ENCODE measurements at regions not wholly inside any gene's neighbourhood (a gene's known extent, or its start where the extent isn't known, plus 50 kb on each side); places are given as distances from the start of the nearest gene placed in this dataset.

GRCh38 chr14:36402867-36403266 is 82.4 kb upstream of the MBIP start:
- no peaks in the 10 kb centered on the region for H3K79me2 ChIP-seq (ENCODE audit: control insufficient read depth, insufficient read depth, low read length)
- no peaks in the 10 kb centered on the region for H4K20me1 ChIP-seq (replicated peaks; ENCODE audit: control insufficient read depth, insufficient read depth, low read length)
- H2AFZ ChIP-seq (ENCODE audit: low read depth, low read length) = no peak overlapping the region
- ATAC-seq = no peak
- in situ Hi-C loops (cut with MboI) = no loop called here
- intact Hi-C loops (cut with micrococcal nuclease) = no loop called here
- no peaks in the 10 kb centered on the region for H3K4me1 ChIP-seq (replicated peaks in 1 of 2; ENCODE audit: control insufficient read depth in 2 of 2, insufficient read depth in 2 of 2, low read length in 2 of 2)
- BruUV-seq (replicated peaks) = no TSS peak
- no peak overlapping the region for H3K4me3 ChIP-seq
- CTCF ChIA-PET (ENCODE audit: low intra/inter-chr PET ratio) = no interaction called here
- DNase-seq (ENCODE audit: extremely low read depth in 1 of 4, low spot score in 3 of 4) = no peak
- POLR2A ChIA-PET = no interaction called here
- no peak overlapping the region for H3K4me2 ChIP-seq (ENCODE audit: insufficient read depth, low read length)
- no peaks in the 10 kb centered on the region for H3K9me3 ChIP-seq (replicated peaks; ENCODE audit: control insufficient read depth, insufficient read depth, low read depth, low read length)
- no peaks in the 10 kb centered on the region for H3K27me3 ChIP-seq (ENCODE audit: control insufficient read depth in 2 of 2, insufficient read depth in 2 of 2, low read length in 2 of 2)
- H3K9me1 ChIP-seq (ENCODE audit: control insufficient read depth, insufficient read depth, low read length) = no peaks in the 10 kb centered on the region
- no peak for FAIRE-seq
- WGBS (ENCODE audit: insufficient coverage, low coverage, missing lambda C conversion rate) = 0% methylated on average over 2 of the region's 2 CpGs
- no peak overlapping the region for H3K9ac ChIP-seq (ENCODE audit: insufficient read depth in 1 of 2, low read depth in 2 of 2, low read length in 2 of 2)
- no peaks in the 10 kb centered on the region for H3K36me3 ChIP-seq (ENCODE audit: control insufficient read depth, insufficient read depth, low read length)
- no peak for TF ChIP-seq TCF3 (CRISPR knock-in tag; IDR thresholded peaks at IDR 0.05)
- TF ChIP-seq SAFB (IDR thresholded peaks at IDR 0.05; ENCODE audit: borderline replicate concordance, low read depth, low read length) = no peak
- no peak for TF ChIP-seq TAF9B (IDR thresholded peaks at IDR 0.05; ENCODE audit: partially characterized antibody)
- no peak for TF ChIP-seq EZH2 (IDR thresholded peaks at IDR 0.05; ENCODE audit: borderline replicate concordance, low read depth, low read length)
- no peak for TF ChIP-seq TRIM24 (IDR thresholded peaks at IDR 0.05)
- TF ChIP-seq E2F1 (CRISPR knock-in tag; IDR thresholded peaks at IDR 0.05) = no peak
- no peak for TF ChIP-seq ARID3B (CRISPR knock-in tag; IDR thresholded peaks at IDR 0.05; ENCODE audit: borderline replicate concordance)
- TF ChIP-seq PHB (CRISPR knock-in tag; IDR thresholded peaks at IDR 0.05) = no peak
- TF ChIP-seq CEBPZ (IDR thresholded peaks at IDR 0.05; ENCODE audit: borderline replicate concordance, low read depth, low read length) = no peak
- no peak for TF ChIP-seq ESRRA (IDR thresholded peaks at IDR 0.05; ENCODE audit: borderline replicate concordance, low read depth)
- no peak overlapping the region for H3K27ac ChIP-seq (ENCODE audit: extremely low read depth, low read depth, low read length)
